ENCODE measurements at regions not wholly inside any gene's neighbourhood (a gene's known extent, or its start where the extent isn't known, plus 50 kb on each side); places are given as distances from the start of the nearest gene placed in this dataset.
"Not testable (repeated sequence)": the region's sequence is repeated elsewhere in the genome, so short reads cannot be mapped to it uniquely, and the experiment has no call there.

- DNase-seq (ENCODE audit: low read depth, low spot score) = no peak
Measured at GRCh38 chr5:98301547-98301946, 471.9 kb upstream of the RGMB start.

GRCh38 chr5:98307811-98308210 lies 465.7 kb upstream of the RGMB start:
- peak; percentile 46 for DNase-seq (ENCODE audit: low read depth, low spot score)

GRCh38 chr5:98308231-98308630 lies 465.2 kb upstream of the RGMB start:
- no peak for DNase-seq (ENCODE audit: low read depth, low spot score)

GRCh38 chr5:98308960-98309359 lies 464.5 kb upstream of the RGMB start:
- DNase-seq (ENCODE audit: low read depth, low spot score) = peak; percentile 15

- DNase-seq (ENCODE audit: low read depth, low spot score) = peak; percentile 92
Measured at GRCh38 chr5:98309785-98310598, 463.5 kb upstream of the RGMB start.

- peak; percentile 36 for DNase-seq (ENCODE audit: low read depth, low spot score)
Measured at GRCh38 chr5:98314292-98314691, 459.2 kb upstream of the RGMB start.

GRCh38 chr5:98318386-98318785 lies 455.1 kb upstream of the RGMB start:
- no peak for DNase-seq (ENCODE audit: low read depth, low spot score)

GRCh38 chr5:98319299-98320011 lies 454.0 kb upstream of the RGMB start:
- no peak for DNase-seq (ENCODE audit: low read depth, low spot score)

GRCh38 chr5:98320343-98320742 lies 453.1 kb upstream of the RGMB start:
- DNase-seq (ENCODE audit: low read depth, low spot score) = no peak

- no peak for DNase-seq (ENCODE audit: low read depth, low spot score)
Measured at GRCh38 chr5:98321361-98321760, 452.1 kb upstream of the RGMB start.

- DNase-seq (ENCODE audit: low read depth, low spot score) = not testable (repeated sequence)
Measured at GRCh38 chr5:98325187-98325586, 448.3 kb upstream of the RGMB start.

- DNase-seq (ENCODE audit: low read depth, low spot score) = no peak
Measured at GRCh38 chr5:98328015-98328414, 445.4 kb upstream of the RGMB start.

- no peak for DNase-seq (ENCODE audit: low read depth, low spot score)
Measured at GRCh38 chr5:98330871-98331270, 442.6 kb upstream of the RGMB start.

GRCh38 chr5:98333921-98334320 lies 439.5 kb upstream of the RGMB start:
- DNase-seq (ENCODE audit: low read depth, low spot score) = no peak

- DNase-seq (ENCODE audit: low read depth, low spot score) = no peak
Measured at GRCh38 chr5:98334946-98335345, 438.5 kb upstream of the RGMB start.

GRCh38 chr5:98339141-98339848 lies 434.2 kb upstream of the RGMB start:
- DNase-seq (ENCODE audit: low read depth, low spot score) = no peak

GRCh38 chr5:98341038-98342032 lies 432.1 kb upstream of the RGMB start:
- DNase-seq (ENCODE audit: low read depth, low spot score) = peak; percentile 8

- not testable (repeated sequence) for DNase-seq (ENCODE audit: low read depth, low spot score)
Measured at GRCh38 chr5:98342958-98343660, 430.4 kb upstream of the RGMB start.

- peak; percentile 24 for DNase-seq (ENCODE audit: low read depth, low spot score)
Measured at GRCh38 chr5:98349251-98349989, 424.0 kb upstream of the RGMB start.

GRCh38 chr5:98349990-98350365 lies 423.5 kb upstream of the RGMB start:
- no peak for DNase-seq (ENCODE audit: low read depth, low spot score)

All from astrocyte of the hippocampus (primary cell).